ENCODE measurements at regions not wholly inside any gene's neighbourhood (a gene's known extent, or its start where the extent isn't known, plus 50 kb on each side); places are given as distances from the start of the nearest gene placed in this dataset.

- TF ChIP-seq CTCF (IDR thresholded peaks at IDR 0.05 in 2 of 3, conservative IDR thresholded peaks at IDR 0.05 in 1 of 3; ENCODE audit: borderline replicate concordance in 1 of 3, insufficient read depth in 1 of 3, low read depth in 2 of 3, low read length in 2 of 3) (no peak), POLR2A (IDR thresholded peaks at IDR 0.05; ENCODE audit: borderline replicate concordance, extremely low read depth, insufficient read depth, insufficient read length) (no peak), POLR2AphosphoS5 (IDR thresholded peaks at IDR 0.05; ENCODE audit: low read depth, low read length) (no peak), RAD21 (IDR thresholded peaks at IDR 0.05; ENCODE audit: low read depth) (no peak)
Observed at GRCh38 chr4:33696041-33696440, 2548.3 kb downstream of the ARAP2 start.

Measured in HCT116 (cell line).